ENCODE measurements at regions not wholly inside any gene's neighbourhood (a gene's known extent, or its start where the extent isn't known, plus 50 kb on each side); places are given as distances from the start of the nearest gene placed in this dataset.

GRCh38 chr2:156852210-156852609 lies 405.3 kb upstream of the GALNT5 start:
- FAIRE-seq: no peak

DNA sequence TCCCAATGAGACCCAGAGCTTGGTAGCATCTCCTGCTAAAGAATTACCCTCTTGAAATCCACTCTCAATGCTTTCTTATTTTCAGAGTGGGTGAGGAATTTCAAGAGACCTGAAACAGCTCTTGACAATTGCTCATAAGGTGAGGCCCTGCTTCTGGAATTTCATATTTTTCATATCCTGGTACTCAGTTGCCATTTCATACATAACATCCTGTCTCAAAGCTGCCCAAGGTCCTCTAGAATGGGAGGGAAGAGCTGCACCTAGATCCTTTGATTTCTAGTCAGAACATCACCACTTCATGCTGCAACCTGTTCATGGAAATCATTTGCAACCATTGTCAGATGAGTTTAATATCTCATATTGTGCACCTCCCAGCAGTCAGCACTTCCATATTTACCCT lies 404.8 kb upstream of the GALNT5 start:
- no peak for FAIRE-seq

- no peak for FAIRE-seq
These were observed 393.2 kb upstream of the GALNT5 start for GRCh38 chr2:156864325-156864724.

- FAIRE-seq: no peak
These were observed 392.8 kb upstream of the GALNT5 start for GRCh38 chr2:156864753-156865152.

DNA sequence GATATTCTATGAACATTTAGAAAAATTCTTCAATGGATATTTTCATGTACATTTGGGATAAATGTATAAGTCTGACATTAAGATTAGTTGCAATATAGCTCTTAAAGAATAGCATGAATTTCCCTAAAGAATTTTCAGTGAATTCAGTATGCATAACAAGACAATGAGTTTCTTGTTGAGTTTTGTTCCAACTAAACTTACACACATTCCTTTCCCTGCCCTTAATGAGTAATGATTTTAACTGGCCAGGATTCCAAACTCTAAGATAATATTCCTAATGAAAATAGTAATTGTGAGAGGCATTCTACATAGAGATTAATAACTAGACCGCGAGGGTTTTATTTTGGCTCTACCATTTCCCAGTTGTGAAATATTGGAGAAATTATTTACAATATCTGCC lies 390.3 kb upstream of the GALNT5 start:
- FAIRE-seq: no peak

- FAIRE-seq: no peak
These were observed 382.8 kb upstream of the GALNT5 start for GRCh38 chr2:156874707-156875106.

DNA sequence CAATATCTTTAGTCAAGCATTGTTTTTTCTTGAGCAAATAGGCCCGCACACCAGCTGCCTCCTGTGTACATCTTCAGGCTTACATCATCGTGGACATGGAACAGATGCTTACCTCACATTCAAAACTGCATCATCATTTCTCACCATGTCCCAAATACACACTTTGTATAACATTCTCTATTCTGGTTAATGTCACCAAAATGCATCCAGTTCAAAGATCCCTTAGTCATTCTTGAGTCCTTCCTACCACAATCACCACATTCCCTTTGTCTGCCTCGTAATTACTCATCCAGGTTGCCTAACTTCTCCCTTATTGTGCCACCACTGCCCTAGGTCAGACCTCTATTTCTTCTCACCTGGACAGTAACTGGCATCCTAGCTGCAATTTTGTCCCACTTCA lies 373.7 kb upstream of the GALNT5 start:
- FAIRE-seq: no peak

GRCh38 chr2:156884216-156884615 lies 373.3 kb upstream of the GALNT5 start:
- no peak for FAIRE-seq

- FAIRE-seq: no peak
These were observed 366.9 kb upstream of the GALNT5 start for GRCh38 chr2:156890529-156891148.

DNA sequence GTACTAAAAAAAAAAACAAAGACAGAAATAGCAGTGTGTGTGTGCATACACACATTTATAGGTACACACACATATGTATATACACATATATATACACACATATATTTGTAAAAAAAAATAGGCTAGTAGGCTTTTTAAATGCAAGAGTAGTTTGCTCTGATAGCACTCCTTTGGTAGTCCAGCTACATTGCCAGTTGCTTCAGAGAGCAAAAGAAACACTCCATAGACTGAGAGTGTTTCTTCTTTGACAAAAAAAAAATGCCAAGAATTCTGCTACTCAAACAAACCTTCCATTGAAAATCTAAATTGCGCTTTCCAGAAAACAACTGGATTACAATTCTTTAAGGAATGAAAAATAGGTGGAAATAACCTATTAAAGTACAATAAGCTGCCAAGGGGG lies 365.9 kb upstream of the GALNT5 start:
- FAIRE-seq: no peak

DNA sequence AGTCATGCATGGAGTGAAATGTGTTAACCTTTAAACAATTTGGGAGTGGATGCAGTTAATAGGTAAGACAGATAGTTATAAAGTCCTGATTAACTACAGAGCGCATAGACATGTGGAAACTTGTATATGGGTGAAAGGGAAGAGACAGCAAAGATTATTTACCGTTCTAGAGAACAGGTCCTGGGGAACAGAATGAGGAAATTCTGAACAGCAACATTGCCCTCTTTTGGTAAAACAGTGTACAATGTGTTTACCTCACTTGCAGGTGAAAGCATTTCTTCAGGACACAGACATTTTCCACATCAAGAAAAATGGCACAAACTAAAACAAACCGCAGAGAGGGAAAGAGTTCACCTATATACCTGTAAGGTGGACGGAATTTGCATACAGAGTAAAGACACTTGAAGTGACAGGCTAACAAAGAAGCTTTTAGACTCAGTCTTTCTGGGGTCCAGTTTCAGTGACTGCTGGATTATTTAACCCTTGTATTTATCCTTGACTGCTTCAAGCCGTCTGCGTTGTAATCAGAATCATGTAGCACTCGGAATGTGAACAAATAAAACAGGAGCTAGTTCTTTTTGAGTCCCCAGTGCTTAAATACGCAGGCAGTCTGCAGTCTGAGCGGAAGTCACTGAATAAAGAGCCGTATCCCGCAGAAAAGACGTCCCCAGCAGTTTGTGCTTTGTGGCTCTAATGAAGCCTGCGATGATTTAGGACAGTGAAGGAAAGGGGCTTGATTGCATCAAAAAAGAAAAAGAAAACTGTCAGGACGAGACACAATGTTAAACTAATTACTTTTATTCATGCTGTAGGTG lies 364.8 kb upstream of the GALNT5 start:
- peak; percentile 37 for FAIRE-seq

DNA sequence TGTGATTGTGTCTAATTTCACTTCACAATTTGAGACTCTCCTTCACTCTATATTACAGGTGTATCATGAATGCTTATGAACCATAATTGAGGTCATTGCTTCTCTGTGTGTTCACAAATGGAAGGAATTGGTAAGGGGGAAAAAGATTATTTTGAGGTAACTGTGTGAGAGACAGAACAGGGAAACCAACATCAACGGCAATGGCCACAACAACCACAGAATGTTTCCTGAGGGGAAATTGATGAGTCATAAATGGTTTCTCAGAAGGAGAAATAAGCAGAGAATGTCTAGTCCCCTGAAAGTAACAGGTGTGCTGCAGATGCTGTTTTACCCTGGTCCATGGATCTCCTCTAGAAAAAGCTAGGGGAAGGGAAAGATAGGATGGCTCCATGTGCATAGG lies 361.2 kb upstream of the GALNT5 start:
- no peak for FAIRE-seq

GRCh38 chr2:156897548-156897947 lies 360.0 kb upstream of the GALNT5 start:
- FAIRE-seq: no peak

- no peak for FAIRE-seq
These were observed 356.0 kb upstream of the GALNT5 start for GRCh38 chr2:156901373-156902031.

DNA sequence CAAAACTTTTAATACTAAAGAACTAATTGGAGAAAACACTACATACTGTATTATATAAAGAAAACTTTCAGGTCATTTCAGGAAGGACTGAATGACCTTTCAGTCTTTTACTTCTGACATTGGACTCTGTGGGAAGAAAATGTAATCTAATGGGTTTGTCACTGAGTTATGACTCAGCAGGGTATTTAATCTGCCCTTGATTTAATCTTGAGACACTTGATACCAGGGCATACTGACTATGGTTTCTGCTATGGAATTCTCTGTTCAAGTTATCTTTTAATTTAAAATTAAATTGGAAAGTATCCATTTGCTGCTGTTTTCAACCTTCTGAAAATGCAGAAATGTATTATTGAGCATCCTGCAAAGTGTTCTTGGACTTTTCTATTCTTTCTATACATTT lies 354.2 kb upstream of the GALNT5 start:
- no peak for FAIRE-seq

DNA sequence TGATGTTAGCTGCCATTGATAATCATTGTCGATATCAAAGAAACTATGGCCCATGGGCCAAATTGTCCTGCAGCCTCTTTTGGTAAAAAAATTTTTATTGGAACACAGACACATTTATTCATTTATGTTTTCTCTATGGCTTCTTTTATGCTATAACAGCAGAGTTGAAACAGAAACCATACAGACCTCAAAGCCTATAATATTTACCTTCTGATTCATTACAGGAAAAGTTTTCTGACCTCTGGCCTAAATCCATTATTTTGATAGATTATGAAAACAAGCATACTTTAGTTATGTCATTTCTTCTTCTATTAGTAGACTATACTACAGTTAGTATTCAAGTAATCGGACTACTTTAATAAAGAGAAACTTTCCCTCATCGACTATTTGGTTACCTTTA lies 349.7 kb upstream of the GALNT5 start:
- no peak for FAIRE-seq

- FAIRE-seq: no peak
These were observed 348.7 kb upstream of the GALNT5 start for GRCh38 chr2:156908825-156909224.

GRCh38 chr2:156909983-156910382 lies 347.5 kb upstream of the GALNT5 start:
- FAIRE-seq: no peak

DNA sequence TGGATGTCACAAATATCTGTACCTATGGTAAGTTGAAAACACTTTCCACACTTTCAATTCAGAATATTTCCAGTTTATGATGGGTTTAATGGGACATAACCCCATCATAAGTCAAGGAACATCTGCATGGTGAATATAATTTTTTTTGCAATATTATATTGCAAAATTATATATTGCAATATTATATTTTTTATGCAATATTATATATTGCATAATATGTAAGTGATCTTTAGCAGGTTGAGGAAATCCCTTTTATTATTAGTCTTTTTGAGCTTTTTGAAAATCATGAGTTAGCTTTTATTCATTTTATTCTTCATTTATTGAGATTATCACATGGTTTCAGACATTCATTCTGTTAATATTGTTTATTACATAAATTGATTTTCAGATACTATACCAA lies 342.2 kb upstream of the GALNT5 start:
- no peak for FAIRE-seq

- no peak for FAIRE-seq
These were observed 339.1 kb upstream of the GALNT5 start for GRCh38 chr2:156918410-156918809.

DNA sequence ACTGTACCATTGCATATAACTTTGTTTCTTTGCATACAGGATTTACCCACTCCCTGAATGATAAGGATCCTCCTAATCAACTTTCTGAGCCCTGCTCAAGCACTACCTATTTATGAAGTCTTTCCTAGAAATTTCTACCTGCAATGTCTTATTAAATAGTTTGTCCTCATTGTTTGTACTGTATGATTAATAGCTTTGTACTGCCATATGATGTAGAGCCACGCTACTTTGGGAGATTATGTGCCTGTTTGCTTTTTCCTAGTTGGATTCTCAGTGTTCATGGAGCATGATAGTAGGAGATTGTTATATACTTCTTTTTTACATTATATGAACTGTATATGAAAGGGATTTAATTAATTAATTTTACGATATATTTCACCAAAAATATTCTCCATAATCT lies 327.1 kb upstream of the GALNT5 start:
- FAIRE-seq: no peak

DNA sequence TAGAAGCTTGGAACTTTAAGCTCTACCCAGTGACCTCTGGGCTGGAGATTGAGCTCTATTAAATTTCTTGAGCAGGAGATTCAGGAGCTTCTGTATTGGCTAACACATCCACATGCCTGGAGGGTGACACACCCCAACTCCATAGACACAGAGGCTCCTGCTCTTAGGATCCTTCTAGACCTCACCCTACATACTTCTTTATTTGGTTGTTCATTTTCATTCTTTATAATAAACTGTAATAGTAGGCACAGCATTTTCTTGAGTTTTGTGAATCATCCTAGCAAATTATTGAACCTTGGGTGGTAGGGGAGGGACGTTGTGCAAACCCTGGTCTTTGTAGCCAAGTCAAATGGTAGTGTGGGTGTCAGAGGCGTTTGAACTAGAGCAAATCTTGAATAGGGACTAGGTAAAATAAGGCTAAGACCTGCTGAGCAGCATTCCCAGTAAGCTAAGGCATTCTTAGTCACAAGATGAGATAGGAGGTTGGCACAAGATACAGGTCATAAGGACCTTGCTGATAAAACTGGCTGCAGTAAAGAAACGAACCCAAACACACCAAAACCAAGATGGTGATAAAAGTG lies 323.8 kb upstream of the GALNT5 start:
- FAIRE-seq: no peak

DNA sequence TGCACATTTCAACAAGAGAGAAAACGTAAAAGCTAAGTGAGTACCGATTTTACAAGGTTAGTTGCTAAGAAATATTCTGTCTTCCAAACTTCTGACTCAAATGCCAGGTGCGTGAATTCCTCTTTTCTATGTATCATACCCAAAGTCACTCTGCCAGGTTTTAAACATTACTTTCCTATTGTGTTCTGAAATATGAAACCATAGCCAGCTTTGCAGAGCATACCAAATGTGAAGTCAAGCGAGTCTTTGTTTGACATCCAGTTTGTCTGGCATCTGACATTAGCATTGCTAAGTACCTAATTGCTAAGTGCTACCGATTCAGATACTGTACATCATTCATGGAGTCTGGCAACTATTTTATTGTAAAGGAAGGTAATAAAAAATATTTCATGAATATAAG lies 321.9 kb upstream of the GALNT5 start:
- FAIRE-seq: no peak

DNA sequence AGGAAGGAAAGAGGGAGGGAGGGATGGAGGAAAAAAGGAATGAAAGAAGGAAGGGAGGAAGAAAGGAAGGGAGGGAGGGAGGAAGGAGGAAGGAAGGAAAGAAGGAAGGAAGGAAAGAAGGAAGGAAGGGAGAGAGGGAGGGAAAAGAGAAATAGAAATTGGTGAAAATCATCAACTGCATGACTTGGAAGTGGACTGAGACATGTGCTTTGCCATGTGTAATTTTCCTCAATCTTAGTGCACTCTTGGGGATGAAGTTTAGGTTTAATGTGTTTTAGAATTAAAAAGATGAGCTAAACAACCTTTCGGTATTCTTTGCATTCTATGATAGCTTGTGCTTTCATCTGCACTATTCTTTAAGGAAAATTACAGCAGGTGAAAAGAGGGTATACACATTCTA lies 320.1 kb upstream of the GALNT5 start:
- FAIRE-seq: no peak

Data from endometrium (tissue), 2 donors.